ENCODE measurements at regions not wholly inside any gene's neighbourhood (a gene's known extent, or its start where the extent isn't known, plus 50 kb on each side); places are given as distances from the start of the nearest gene placed in this dataset.

DNA sequence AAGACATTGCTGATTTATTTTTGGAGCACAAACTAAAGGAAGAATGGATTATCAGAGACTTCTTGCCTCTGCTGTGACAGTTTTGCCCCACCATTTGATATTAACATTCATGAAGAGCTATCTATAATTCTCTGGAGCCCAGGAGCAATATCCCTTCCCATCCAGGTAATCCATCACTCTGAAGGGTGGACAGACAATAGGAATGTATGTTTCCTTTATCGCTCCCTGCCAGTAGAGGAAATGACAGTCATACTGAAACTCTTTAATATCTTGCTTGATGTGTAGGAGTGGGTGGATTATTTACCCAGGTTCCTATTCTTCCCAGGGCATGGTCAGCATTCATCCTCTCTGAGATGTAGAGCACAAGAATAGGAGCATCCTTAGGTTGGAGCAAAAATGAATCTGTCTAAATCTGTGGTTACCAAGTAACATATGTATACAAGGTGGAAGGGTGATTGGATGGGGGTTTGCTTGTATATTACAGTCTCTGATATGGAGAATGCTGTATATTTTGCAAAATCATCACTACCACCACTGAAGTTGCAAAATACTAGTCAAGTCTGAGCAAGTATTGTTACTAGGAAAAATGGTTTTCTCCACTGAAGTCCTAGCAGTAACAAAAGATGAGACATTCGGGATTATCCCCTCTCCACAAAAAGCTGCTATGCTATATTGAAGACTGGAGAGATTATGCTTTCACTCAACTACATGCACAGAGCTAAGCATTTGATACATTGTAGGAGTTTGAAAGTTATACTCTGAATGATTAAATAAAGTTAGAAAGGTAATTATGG lies 151.6 kb downstream of the CBLL2 start:
- peaks cover 6% of the 10 kb centered on the region for H3K9me3 Mint-ChIP-seq
- no peak for DNase-seq
- ATAC-seq, result no peak
- H3K4me1 Mint-ChIP-seq (ENCODE audit: low read depth), result no peaks in the 10 kb centered on the region
- H3K27me3 Mint-ChIP-seq (ENCODE audit: low read depth), result no peaks in the 10 kb centered on the region
- no peaks in the 10 kb centered on the region for H3K36me3 Mint-ChIP-seq (ENCODE audit: insufficient read depth)
- H3K4me3 Mint-ChIP-seq, result no peak overlapping the region

DNA sequence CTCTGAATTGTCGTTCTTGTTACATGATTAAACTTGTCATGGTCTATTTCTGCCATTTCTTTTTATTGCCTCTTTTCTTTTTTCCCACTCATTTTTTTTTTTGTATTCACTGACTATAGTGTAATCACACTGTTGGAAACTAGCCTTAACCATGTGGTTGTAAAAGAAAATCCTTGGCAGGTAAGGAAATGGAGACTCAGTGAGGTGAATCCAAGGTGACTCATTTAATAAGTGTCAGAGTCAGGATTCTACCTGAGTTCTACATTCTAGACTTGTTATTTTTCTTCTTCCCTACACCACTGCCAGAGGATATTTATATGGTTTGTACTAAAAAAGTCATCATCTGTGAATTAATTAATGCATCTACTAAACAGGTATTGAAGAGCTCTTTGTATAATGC lies 152.2 kb downstream of the CBLL2 start:
- Mint-ChIP-seq H3K4me3 (no peak overlapping the region), H3K27me3 (ENCODE audit: low read depth) (no peaks in the 10 kb centered on the region), H3K4me1 (ENCODE audit: low read depth) (no peaks in the 10 kb centered on the region), H3K9me3 (peaks cover 6% of the 10 kb centered on the region), H3K36me3 (ENCODE audit: insufficient read depth) (no peaks in the 10 kb centered on the region)
- no peak for ATAC-seq
- no peak for DNase-seq

DNA sequence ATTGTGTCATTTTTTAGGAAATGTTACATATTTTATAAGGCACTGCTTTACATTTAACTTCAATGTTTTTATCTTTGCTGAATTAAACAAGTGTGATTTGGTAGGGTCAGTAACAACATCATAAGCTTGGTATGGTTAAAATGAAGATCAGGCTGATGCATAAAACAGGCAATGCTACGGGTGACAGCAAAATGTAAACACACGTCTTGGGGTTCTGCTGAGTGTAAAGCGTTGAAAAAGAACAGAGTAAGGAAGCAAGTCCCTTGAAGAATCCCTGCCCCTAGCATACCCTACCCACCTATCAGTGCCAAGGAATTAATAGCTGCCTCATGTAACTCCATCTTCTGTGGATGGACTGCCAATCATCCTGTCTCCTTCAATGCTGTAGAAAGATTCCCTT lies 157.0 kb downstream of the CBLL2 start:
- DNase-seq, result no peak
- no peaks in the 10 kb centered on the region for H3K27me3 Mint-ChIP-seq (ENCODE audit: low read depth)
- no peaks in the 10 kb centered on the region for H3K36me3 Mint-ChIP-seq (ENCODE audit: insufficient read depth)
- H3K4me3 Mint-ChIP-seq, result no peak overlapping the region
- H3K4me1 Mint-ChIP-seq (ENCODE audit: low read depth), result no peaks in the 10 kb centered on the region
- peaks cover 6% of the 10 kb centered on the region for H3K9me3 Mint-ChIP-seq
- ATAC-seq, result no peak

DNA sequence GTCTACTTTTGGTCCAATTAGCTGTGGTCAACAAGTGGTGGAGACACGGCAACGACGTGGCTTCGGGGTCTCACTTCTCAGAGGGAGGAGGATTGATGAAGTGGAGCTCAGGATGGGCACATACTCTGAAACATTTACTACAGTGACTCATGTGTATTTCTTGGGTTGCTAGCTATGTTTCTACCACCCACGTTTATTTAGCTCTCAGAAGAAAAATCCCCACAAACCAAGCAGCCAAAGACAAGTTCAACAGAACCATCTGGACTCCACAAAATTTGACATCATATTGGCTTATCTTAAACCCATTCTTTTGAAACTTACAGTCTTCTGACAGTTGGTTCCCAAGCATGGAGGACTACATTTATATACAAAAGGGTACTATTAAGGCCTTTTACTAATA lies 158.0 kb downstream of the CBLL2 start:
- Mint-ChIP-seq H3K4me3 (no peak overlapping the region), H3K4me1 (ENCODE audit: low read depth) (no peaks in the 10 kb centered on the region), H3K27me3 (ENCODE audit: low read depth) (no peaks in the 10 kb centered on the region), H3K36me3 (ENCODE audit: insufficient read depth) (no peaks in the 10 kb centered on the region), H3K9me3 (peaks cover 6% of the 10 kb centered on the region)
- ATAC-seq, result no peak
- DNase-seq, result no peak

DNA sequence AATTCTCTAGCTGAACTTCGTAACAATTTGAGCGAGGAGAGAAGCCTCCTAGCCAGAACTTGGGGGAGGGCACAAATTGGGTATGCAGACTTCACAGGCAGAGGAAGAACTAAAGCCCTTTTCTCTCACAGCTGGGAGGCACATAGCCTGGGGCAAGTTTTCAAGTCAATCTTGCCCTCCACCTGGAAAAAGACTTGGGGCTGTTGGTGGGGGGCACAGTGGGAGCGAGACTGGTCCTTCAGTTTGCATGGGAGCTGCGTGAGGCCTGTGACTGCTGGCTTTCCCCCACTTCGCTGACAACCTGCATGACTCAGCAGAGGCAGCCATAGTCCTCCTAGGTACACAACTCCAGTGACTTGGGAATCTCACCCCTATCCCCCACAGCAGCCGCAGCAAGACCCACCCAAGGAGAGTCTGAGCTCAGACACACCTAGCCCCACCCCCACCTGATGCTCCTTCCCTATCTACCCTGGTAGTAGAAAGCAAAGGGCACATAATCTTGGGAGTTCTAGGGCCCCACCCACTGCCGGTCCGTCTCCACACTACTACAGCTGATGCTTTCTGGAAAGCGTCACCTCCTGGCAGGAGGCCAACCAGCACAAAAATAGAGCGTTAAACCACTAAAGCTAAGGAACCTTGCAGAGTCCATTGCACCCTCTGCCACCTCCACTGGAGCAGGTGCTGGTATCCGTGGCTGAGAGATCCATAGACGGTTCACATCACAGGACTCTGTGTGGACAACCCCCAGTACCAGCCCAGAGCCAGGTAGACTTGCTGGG lies 160.8 kb downstream of the CBLL2 start:
- Mint-ChIP-seq H3K4me1 (ENCODE audit: low read depth) (no peaks in the 10 kb centered on the region), H3K4me3 (no peak overlapping the region), H3K9me3 (no peaks in the 10 kb centered on the region), H3K27me3 (ENCODE audit: low read depth) (no peaks in the 10 kb centered on the region), H3K36me3 (ENCODE audit: insufficient read depth) (no peaks in the 10 kb centered on the region)
- DNase-seq (no peak), ATAC-seq (no peak)

DNA sequence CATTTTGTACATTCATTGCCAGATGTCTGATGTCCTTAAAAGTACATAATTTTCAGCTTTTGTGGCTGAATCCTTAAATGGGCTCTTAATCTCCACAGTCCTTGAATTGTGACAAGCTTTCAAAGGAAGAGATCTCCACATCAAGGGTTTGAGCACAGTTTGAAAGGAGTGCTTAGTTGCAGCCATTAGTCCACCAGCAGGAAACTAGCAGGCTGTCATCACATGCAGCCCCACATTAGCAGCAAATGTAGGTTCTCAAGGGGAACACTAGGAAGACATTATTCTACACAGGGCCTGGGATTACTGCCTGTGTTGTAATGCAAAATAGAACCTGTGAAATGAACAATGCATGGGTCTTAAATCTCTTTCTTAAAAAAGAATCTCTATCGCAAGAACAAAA lies 173.2 kb downstream of the CBLL2 start:
- Mint-ChIP-seq H3K36me3 (ENCODE audit: insufficient read depth) (no peaks in the 10 kb centered on the region), H3K4me1 (ENCODE audit: low read depth) (no peaks in the 10 kb centered on the region), H3K27me3 (ENCODE audit: low read depth) (no peaks in the 10 kb centered on the region), H3K4me3 (no peak overlapping the region), H3K9me3 (no peaks in the 10 kb centered on the region)
- DNase-seq (no peak), ATAC-seq (no peak)

DNA sequence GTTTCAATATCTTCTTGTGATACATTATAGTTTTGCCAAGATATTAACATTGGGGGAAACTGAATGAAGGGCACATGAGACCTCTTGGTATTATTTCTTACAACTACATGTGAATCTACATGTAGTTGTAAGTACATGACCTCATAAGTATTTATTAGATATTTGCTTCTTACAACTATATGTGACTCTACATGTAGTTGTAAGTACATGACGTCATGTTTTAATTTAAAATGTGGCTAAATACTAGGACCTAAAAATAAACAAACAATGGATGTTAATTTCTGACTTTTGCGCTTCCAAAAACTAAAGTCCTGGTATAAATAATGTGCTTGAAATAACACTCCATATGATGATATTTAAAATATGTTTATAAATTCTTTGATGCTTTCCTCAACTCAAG lies 190.2 kb downstream of the CBLL2 start:
- no peaks in the 10 kb centered on the region for H3K4me1 Mint-ChIP-seq (ENCODE audit: low read depth)
- ATAC-seq (no peak), DNase-seq (no peak)
- no peaks in the 10 kb centered on the region for H3K9me3 Mint-ChIP-seq
- H3K4me3 Mint-ChIP-seq, result no peak overlapping the region
- no peaks in the 10 kb centered on the region for H3K27me3 Mint-ChIP-seq (ENCODE audit: low read depth)
- no peaks in the 10 kb centered on the region for H3K36me3 Mint-ChIP-seq (ENCODE audit: insufficient read depth)

DNA sequence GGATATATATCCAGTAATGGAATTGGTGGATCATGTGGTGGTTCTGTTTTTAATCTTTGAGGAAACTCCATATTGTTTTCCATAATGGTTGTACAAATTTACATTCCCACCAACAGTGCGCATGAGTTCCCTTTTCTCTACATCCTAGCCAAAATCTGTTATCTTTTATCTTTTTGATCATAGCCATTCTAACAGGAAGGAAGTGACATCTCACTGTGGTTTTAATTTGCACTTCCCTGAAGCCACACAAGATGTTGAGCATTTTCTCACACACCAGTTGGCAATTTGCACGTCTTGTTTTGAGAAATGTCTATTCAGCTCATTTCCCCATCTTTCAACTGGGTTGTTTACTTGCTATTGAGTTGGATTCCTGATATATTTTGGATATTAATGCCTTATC lies 194.9 kb downstream of the CBLL2 start:
- Mint-ChIP-seq H3K27me3 (ENCODE audit: low read depth) (no peaks in the 10 kb centered on the region), H3K9me3 (no peaks in the 10 kb centered on the region), H3K4me1 (ENCODE audit: low read depth) (no peaks in the 10 kb centered on the region), H3K4me3 (no peak overlapping the region), H3K36me3 (ENCODE audit: insufficient read depth) (no peaks in the 10 kb centered on the region)
- ATAC-seq (no peak), DNase-seq (no peak)

DNA sequence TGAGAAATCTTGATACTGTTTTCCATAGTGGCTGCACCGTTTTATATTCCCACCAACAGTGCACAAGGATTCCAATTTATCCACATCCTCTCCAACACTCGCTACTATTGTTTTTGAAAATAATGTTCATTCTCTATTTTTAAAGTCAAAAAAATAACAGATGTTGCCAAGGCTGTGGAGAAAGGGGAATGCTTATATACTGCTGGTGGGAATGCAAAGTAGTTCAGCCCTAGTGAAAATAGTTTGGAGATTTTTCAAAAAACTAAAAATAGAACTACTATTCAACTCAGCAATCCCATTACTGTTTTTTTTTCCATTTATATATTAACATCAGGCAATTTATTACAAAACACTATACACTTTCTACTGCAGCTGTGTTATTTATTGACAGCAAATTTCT lies 208.7 kb downstream of the CBLL2 start:
- no peaks in the 10 kb centered on the region for H3K4me1 Mint-ChIP-seq (ENCODE audit: low read depth)
- H3K27me3 Mint-ChIP-seq (ENCODE audit: low read depth), result no peaks in the 10 kb centered on the region
- no peak for ATAC-seq
- H3K4me3 Mint-ChIP-seq, result no peak overlapping the region
- H3K9me3 Mint-ChIP-seq, result peaks cover 3% of the 10 kb centered on the region
- DNase-seq, result no peak
- H3K36me3 Mint-ChIP-seq (ENCODE audit: insufficient read depth), result no peaks in the 10 kb centered on the region

DNA sequence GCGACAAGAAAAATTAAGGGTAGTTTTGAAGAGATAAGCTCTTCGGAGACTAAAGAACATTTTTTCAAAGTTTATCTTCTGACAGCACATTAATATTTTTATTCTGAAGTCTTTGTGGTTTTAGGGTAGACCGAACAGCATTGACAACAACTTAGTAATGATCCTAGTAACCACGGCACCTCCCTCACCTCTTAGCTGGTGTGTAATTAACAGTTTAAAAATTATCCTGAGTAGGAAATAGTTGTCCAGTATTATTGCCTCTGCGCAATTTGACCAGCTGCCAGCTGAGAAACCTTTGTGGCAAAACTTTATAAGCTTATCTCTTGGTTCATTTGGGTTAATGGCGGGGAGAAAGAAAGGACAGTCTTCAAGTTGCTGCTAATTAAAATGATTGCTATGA lies 213.6 kb downstream of the CBLL2 start:
- no peak for ATAC-seq
- no peak for DNase-seq
- Mint-ChIP-seq H3K9me3 (no peaks in the 10 kb centered on the region), H3K36me3 (ENCODE audit: insufficient read depth) (no peaks in the 10 kb centered on the region), H3K4me3 (no peak overlapping the region), H3K4me1 (ENCODE audit: low read depth) (no peaks in the 10 kb centered on the region), H3K27me3 (ENCODE audit: low read depth) (no peaks in the 10 kb centered on the region)

DNA sequence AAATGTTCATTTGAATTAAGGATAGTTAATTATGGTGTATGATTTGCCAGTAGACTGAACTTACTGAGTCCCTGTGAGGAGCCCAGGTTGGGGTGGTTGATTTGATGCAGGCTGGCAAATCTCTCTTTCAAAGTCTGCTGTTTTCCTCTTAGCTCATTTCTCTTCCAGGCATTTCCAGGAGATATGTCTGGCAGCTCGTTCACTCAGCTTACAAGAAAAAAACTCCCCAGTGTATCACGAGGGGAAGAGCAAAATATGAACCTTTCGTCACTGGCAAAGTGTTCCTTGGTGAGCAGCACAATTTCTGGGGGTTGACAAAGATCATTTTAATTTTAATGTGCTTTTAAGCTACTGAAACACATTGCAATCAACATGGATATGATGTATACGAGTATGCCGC lies 244.2 kb downstream of the CBLL2 start:
- no peak for DNase-seq
- Mint-ChIP-seq H3K27me3 (ENCODE audit: low read depth) (no peaks in the 10 kb centered on the region), H3K4me3 (no peak overlapping the region), H3K4me1 (ENCODE audit: low read depth) (no peaks in the 10 kb centered on the region), H3K9me3 (no peaks in the 10 kb centered on the region), H3K36me3 (ENCODE audit: insufficient read depth) (no peaks in the 10 kb centered on the region)
- no peak for ATAC-seq

DNA sequence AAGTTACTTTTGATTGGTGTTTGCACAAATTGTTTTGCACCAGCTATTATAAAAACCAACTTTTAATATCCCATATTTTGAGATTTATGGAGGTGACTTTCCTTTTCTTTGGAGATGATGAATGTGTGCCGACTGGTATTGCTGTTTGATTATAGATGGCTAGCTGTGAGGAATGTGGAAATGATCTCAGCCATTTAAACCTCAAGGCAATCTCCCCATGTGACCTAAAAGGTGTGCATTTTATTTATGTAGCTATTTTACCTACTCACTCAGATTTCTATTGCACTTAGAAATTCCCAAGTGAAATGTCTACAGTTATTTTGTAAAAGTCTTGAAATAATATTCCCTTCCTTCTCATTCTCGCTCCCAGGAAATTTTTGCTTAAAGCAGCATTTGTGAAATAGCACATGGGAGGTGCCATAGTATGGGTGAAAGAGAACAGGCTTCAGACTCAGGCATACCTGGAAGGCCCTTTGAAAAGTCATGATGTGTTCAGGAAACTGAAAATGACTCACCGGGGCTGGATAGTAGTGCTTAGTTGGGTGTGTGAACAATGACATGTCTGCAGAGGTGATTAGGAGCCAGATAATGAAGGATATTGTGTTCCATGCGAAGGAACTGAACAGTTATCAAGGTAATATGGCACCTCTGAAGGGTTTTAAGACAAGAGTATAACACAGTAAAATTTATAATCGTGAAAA lies 247.6 kb downstream of the CBLL2 start:
- Mint-ChIP-seq H3K9me3 (no peaks in the 10 kb centered on the region), H3K4me3 (no peak overlapping the region), H3K4me1 (ENCODE audit: low read depth) (no peaks in the 10 kb centered on the region), H3K36me3 (ENCODE audit: insufficient read depth) (no peaks in the 10 kb centered on the region), H3K27me3 (ENCODE audit: low read depth) (no peaks in the 10 kb centered on the region)
- ATAC-seq, result no peak
- DNase-seq, result no peak

DNA sequence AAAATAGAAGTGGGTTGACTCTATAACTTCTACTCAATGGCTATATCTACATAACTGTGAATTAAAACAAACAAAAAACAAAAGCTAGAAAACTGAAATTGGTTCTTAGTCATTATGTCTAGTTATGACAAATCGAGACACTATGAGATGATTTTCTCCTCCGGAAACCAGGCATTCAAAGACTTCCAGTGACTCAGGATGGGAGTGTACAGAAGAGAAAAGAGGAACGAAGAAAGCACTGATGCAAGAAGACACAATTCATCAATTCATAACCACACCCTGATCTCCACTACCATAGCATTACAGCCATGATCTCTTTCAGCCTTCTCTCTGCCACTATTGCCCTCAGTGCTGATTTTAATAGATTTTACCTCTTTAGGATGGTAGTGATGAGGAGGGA lies 253.6 kb downstream of the CBLL2 start:
- no peaks in the 10 kb centered on the region for H3K27me3 Mint-ChIP-seq (ENCODE audit: low read depth)
- DNase-seq, result no peak
- ATAC-seq, result no peak
- H3K4me1 Mint-ChIP-seq (ENCODE audit: low read depth), result no peaks in the 10 kb centered on the region
- H3K9me3 Mint-ChIP-seq, result no peaks in the 10 kb centered on the region
- H3K4me3 Mint-ChIP-seq, result no peak overlapping the region
- H3K36me3 Mint-ChIP-seq (ENCODE audit: insufficient read depth), result no peaks in the 10 kb centered on the region

DNA sequence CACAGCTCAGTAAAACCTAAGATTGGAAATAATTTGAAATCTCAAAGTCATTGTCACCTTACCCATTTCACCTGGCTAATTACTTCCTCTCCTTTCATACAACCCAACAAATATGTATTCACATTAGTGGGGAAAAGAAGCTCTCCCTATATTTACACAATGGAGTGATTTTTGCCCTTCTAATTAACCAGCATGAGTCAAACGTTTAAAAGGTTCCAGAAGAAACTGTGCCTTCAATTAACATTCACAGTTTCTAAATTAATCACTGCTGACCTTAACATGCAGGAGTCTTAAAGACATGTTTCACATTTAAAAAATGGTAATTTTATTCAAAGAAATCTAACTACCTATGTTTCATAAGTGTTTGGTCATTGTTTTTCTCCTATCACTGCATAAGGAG lies 254.6 kb downstream of the CBLL2 start:
- DNase-seq (no peak), ATAC-seq (no peak)
- no peaks in the 10 kb centered on the region for H3K36me3 Mint-ChIP-seq (ENCODE audit: insufficient read depth)
- no peaks in the 10 kb centered on the region for H3K9me3 Mint-ChIP-seq
- H3K27me3 Mint-ChIP-seq (ENCODE audit: low read depth), result no peaks in the 10 kb centered on the region
- H3K4me3 Mint-ChIP-seq, result no peak overlapping the region
- no peaks in the 10 kb centered on the region for H3K4me1 Mint-ChIP-seq (ENCODE audit: low read depth)

DNA sequence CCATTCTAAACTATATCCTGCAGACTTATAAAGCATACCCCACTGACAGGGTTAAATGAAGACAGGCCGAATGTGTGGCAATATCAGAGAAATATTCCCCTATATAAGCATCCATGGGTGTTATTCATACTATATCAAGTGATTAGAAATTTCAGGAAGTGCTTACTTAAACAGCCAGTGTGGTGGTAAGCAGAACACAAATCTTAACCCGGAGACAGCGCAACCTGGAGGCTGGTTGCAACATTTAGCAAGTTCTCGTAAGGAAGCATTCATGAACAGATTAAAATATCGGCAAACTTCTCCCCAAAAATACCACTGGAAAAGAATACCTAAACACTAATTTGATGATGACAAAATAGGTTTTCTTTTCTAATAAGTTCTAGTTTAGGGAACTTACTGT lies 261.2 kb downstream of the CBLL2 start:
- H3K36me3 Mint-ChIP-seq (ENCODE audit: insufficient read depth), result no peaks in the 10 kb centered on the region
- ATAC-seq (no peak), DNase-seq (no peak)
- no peaks in the 10 kb centered on the region for H3K27me3 Mint-ChIP-seq (ENCODE audit: low read depth)
- no peaks in the 10 kb centered on the region for H3K9me3 Mint-ChIP-seq
- H3K4me3 Mint-ChIP-seq, result no peak overlapping the region
- no peaks in the 10 kb centered on the region for H3K4me1 Mint-ChIP-seq (ENCODE audit: low read depth)
